H1 (cell line): ENCODE measurements at regions not wholly inside any gene's neighbourhood (a gene's known extent, or its start where the extent isn't known, plus 50 kb on each side); places are given as distances from the start of the nearest gene placed in this dataset.

ENCODE experiments used
- POLR2A ChIP-seq, 2 experiments: IDR thresholded peaks; 1 replicate in 1 of 2; 2 replicates in 1 of 2; pipeline ENCODE4 v1.6.1; 2011; ENCODE audit warnings: low read depth in 2 of 2, low read length in 2 of 2, mild to moderate bottlenecking in 2 of 2; ENCODE audit errors: control extremely low read depth in 1 of 2
- RNF2 ChIP-seq: fragments of 200-900, 300-1000 bp; sonication (generic); IDR thresholded peaks from 2 replicates; pipeline ENCODE4 v1.7.1; 2016; ENCODE audit warnings: borderline replicate concordance, low read depth, mild to moderate bottlenecking, antibody characterized with exemption, low read length; ENCODE audit not compliant: poor library complexity, severe bottlenecking; ENCODE audit errors: missing control alignments

DNA sequence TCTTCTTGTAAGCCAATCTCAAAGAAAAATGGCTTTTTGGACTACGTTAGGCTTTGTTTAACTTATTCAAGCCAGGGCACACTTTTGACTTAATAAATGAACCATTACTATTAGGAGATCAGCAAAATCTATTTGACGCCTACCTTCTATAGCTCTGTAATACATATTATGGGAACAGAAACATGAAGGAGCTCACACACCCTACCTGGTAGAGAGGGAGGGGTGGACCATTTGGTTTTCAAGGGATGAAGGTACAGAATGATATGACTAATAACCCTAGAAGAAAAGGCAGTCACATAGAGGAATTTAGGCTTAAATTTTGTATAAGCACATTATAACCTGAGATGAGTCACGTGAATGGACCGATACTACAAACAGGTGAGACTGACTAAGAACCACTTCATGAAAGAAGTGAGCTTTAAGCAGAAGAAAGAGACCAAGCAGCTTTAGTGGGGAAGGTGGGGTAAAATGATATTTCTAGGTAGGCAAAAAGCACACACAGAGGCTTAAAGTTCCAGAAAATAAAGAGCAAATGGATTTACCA, 106.8 kb upstream of the CTTNBP2 start:
- TF ChIP-seq RNF2 (no peak), POLR2A (IDR thresholded peaks at IDR 0.05; ENCODE audit: control extremely low read depth in 1 of 2, low read depth in 2 of 2, low read length in 2 of 2) (no peak)
